NCI-H2081 treated with DMSO at 0.1 percent for 48 hours (cell line): ENCODE measurements at regions not wholly inside any gene's neighbourhood (a gene's known extent, or its start where the extent isn't known, plus 50 kb on each side); places are given as distances from the start of the nearest gene placed in this dataset.

Experiments used
- DNase-seq: peaks from one replicate; lab custom pipeline; 2025; lab: John Stamatoyannopoulos, UW

GRCh38 chr16:47970291-47970931, 185.4 kb downstream of the ABCC12 start:
- no peak for DNase-seq

GRCh38 chr16:47967374-47967773, 188.4 kb downstream of the ABCC12 start:
- DNase-seq, result no peak

- DNase-seq, result no peak
Observed at GRCh38 chr16:47966325-47966724, 189.5 kb downstream of the ABCC12 start.

- DNase-seq, result no peak
Observed at GRCh38 chr16:47965439-47965838, 190.4 kb downstream of the ABCC12 start.

GRCh38 chr16:47958726-47959125, 197.1 kb downstream of the ABCC12 start:
- no peak for DNase-seq

- no peak for DNase-seq
Observed at GRCh38 chr16:47956916-47957315, 198.9 kb downstream of the ABCC12 start.

GRCh38 chr16:47949714-47950113, 206.1 kb downstream of the ABCC12 start:
- DNase-seq, result no peak

GRCh38 chr16:47949276-47949675, 206.5 kb downstream of the ABCC12 start:
- DNase-seq, result no peak

- DNase-seq, result no peak
Observed at GRCh38 chr16:47947723-47948122, 208.1 kb downstream of the ABCC12 start.

GRCh38 chr16:47946092-47946491, 209.7 kb downstream of the ABCC12 start:
- no peak for DNase-seq

- DNase-seq, result no peak
Observed at GRCh38 chr16:47944589-47944988, 211.2 kb downstream of the ABCC12 start.

GRCh38 chr16:47943235-47943634, 212.6 kb downstream of the ABCC12 start:
- DNase-seq, result no peak

GRCh38 chr16:47940466-47940865, 215.3 kb downstream of the ABCC12 start:
- DNase-seq, result no peak

- DNase-seq, result no peak
Observed at GRCh38 chr16:47939680-47940079, 216.1 kb downstream of the ABCC12 start.

GRCh38 chr16:47938272-47938671, 217.5 kb downstream of the ABCC12 start:
- no peak for DNase-seq

- DNase-seq, result no peak
Observed at GRCh38 chr16:47928008-47928407, 227.8 kb downstream of the ABCC12 start.

- DNase-seq, result no peak
Observed at GRCh38 chr16:47927330-47927729, 228.5 kb downstream of the ABCC12 start.

- DNase-seq, result no peak
Observed at GRCh38 chr16:47925811-47926460, 229.9 kb downstream of the ABCC12 start.

GRCh38 chr16:47924950-47925349, 230.8 kb downstream of the ABCC12 start:
- no peak for DNase-seq

- DNase-seq, result no peak
Observed at GRCh38 chr16:47921535-47921934, 234.3 kb downstream of the ABCC12 start.

GRCh38 chr16:47920709-47921108, 235.1 kb downstream of the ABCC12 start:
- DNase-seq, result no peak

- no peak for DNase-seq
Observed at GRCh38 chr16:47917118-47917517, 238.7 kb downstream of the ABCC12 start.

- DNase-seq, result no peak
Observed at GRCh38 chr16:47916266-47916665, 239.5 kb downstream of the ABCC12 start.

GRCh38 chr16:47907109-47907508, 248.7 kb downstream of the ABCC12 start:
- no peak for DNase-seq
